Hepatocyte (in vitro differentiated cells): ENCODE measurements at regions not wholly inside any gene's neighbourhood (a gene's known extent, or its start where the extent isn't known, plus 50 kb on each side); places are given as distances from the start of the nearest gene placed in this dataset.

ENCODE experiments used
- DNase-seq: peaks from one replicate; pipeline ENCODE4 v3.0.0-alpha.2; 2016; ENCODE audit warnings: low spot score
- H2AFZ ChIP-seq: fragments of 200-600 bp; sonication (generic); 2 replicates; pipeline ENCODE4 v1.6.0; 2016; ENCODE audit warnings: antibody characterized with exemption, mild to moderate bottlenecking
- H3K27ac ChIP-seq: fragments of 200-600 bp; sonication (generic); 2 replicates; pipeline ENCODE4 v1.5.1; 2016; ENCODE audit warnings: mild to moderate bottlenecking
- H3K27me3 ChIP-seq: fragments of 200-600 bp; sonication (generic); 2 replicates; pipeline ENCODE4 v1.6.1; 2016
- H3K36me3 ChIP-seq: fragments of 200-600 bp; sonication (generic); replicated peaks from 2 replicates; pipeline ENCODE4 v1.5.1; 2016; ENCODE audit warnings: low read depth; ENCODE audit not compliant: insufficient read depth
- H3K4me1 ChIP-seq: fragments of 200-600 bp; sonication (generic); 2 replicates; pipeline ENCODE4 v1.5.1; 2016; ENCODE audit warnings: mild to moderate bottlenecking, moderate library complexity; ENCODE audit not compliant: insufficient read depth
- H3K4me2 ChIP-seq: fragments of 200-600 bp; sonication (generic); 2 replicates; pipeline ENCODE4 v1.6.0; 2016
- H3K4me3 ChIP-seq: fragments of 200-600 bp; sonication (generic); 2 replicates; pipeline ENCODE4 v1.5.1; 2016; ENCODE audit warnings: mild to moderate bottlenecking
- H3K79me2 ChIP-seq: fragments of 200-600 bp; sonication (generic); 2 replicates; pipeline ENCODE4 v1.6.0; 2017; ENCODE audit warnings: mild to moderate bottlenecking
- H3K9me2 ChIP-seq: fragments of 200-600 bp; sonication (generic); replicated peaks from 2 replicates; pipeline ENCODE4 v1.6.0; 2017; ENCODE audit warnings: mild to moderate bottlenecking; ENCODE audit not compliant: insufficient read depth
- H3K9me3 ChIP-seq: fragments of 200-600 bp; sonication (generic); 2 replicates; pipeline ENCODE4 v1.5.1; 2016; ENCODE audit warnings: low read depth, mild to moderate bottlenecking
- H4K20me1 ChIP-seq: fragments of 200-600 bp; sonication (generic); 2 replicates; pipeline ENCODE4 v1.6.0; 2016; ENCODE audit warnings: mild to moderate bottlenecking; ENCODE audit not compliant: insufficient read depth, poor library complexity, severe bottlenecking
- CTCF ChIP-seq: fragments of 200-600 bp; sonication (generic); IDR thresholded peaks from 2 replicates; pipeline ENCODE4 v1.5.1; 2016; ENCODE audit warnings: antibody characterized with exemption, mild to moderate bottlenecking; ENCODE audit not compliant: poor library complexity
- EZH2 ChIP-seq: fragments of 200-600 bp; sonication (generic); IDR thresholded peaks from 2 replicates; pipeline ENCODE4 v1.6.1; 2016; ENCODE audit warnings: antibody characterized with exemption, mild to moderate bottlenecking, borderline replicate concordance
- EZH2phosphoT487 ChIP-seq: fragments of 200-600 bp; sonication (generic); IDR thresholded peaks from one replicate; pipeline ENCODE4 v1.6.1; 2018; ENCODE audit warnings: antibody characterized with exemption, mild to moderate bottlenecking, low read depth, moderate library complexity; ENCODE audit not compliant: unreplicated experiment, severe bottlenecking
- WGBS: methylation state at CpG from one replicate; pipeline ENCODE4 v1.1.6; 2016; ENCODE audit warnings: low lambda C conversion rate; ENCODE audit errors: missing lambda C conversion rate; 5-methylcytosine and 5-hydroxymethylcytosine counted together

GRCh38 chr22:47736186-47737034 lies 974.0 kb downstream of the TBC1D22A start:
- H3K27me3 ChIP-seq, result no peaks in the 10 kb centered on the region
- no peak overlapping the region for H2AFZ ChIP-seq
- H3K79me2 ChIP-seq, result no peaks in the 10 kb centered on the region
- H3K9me3 ChIP-seq, result no peaks in the 10 kb centered on the region
- H3K4me2 ChIP-seq, result no peak overlapping the region
- WGBS, result 79% methylated on average over 15 of the region's 15 CpGs
- no peaks in the 10 kb centered on the region for H3K36me3 ChIP-seq
- no peak for DNase-seq
- H3K9me2 ChIP-seq, result no peaks in the 10 kb centered on the region
- H3K4me1 ChIP-seq, result no peaks in the 10 kb centered on the region
- TF ChIP-seq CTCF (no peak), EZH2 (no peak), EZH2phosphoT487 (no peak)
- no peak overlapping the region for H3K27ac ChIP-seq
- H4K20me1 ChIP-seq, result no peaks in the 10 kb centered on the region
- H3K4me3 ChIP-seq, result no peak overlapping the region

- no peak overlapping the region for H3K27ac ChIP-seq
- H3K9me3 ChIP-seq, result no peaks in the 10 kb centered on the region
- no peak for DNase-seq
- no peaks in the 10 kb centered on the region for H3K9me2 ChIP-seq
- no peaks in the 10 kb centered on the region for H3K4me1 ChIP-seq
- no peaks in the 10 kb centered on the region for H3K27me3 ChIP-seq
- 94% methylated on average over 7 of the region's 7 CpGs for WGBS
- no peaks in the 10 kb centered on the region for H3K36me3 ChIP-seq
- TF ChIP-seq EZH2 (no peak), CTCF (no peak), EZH2phosphoT487 (no peak)
- H3K4me3 ChIP-seq, result no peak overlapping the region
- H2AFZ ChIP-seq, result no peak overlapping the region
- H4K20me1 ChIP-seq, result no peaks in the 10 kb centered on the region
- H3K4me2 ChIP-seq, result no peak overlapping the region
- no peaks in the 10 kb centered on the region for H3K79me2 ChIP-seq
Observed at GRCh38 chr22:47734511-47734910, 972.1 kb downstream of the TBC1D22A start.

DNA sequence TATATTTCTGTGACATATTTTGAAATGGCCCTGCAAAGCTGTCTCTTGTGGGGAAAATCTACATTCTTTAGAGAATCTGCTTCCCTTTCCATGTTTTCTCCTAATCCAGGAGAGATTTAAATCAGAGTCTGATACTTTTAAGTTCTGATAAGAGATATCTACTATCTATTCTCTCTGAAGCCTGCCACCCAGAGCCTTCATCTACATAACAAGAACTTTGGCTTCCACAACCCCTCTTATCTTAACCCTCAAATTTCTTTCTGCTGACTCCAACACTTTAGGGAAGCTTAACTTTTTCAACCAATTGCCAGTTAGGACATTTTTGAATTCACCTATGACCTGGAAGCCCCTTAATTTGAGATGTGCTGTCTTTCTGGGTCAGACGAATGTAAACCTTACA lies 965.2 kb downstream of the TBC1D22A start:
- Histone ChIP-seq H3K9me2 (no peaks in the 10 kb centered on the region), H3K79me2 (no peaks in the 10 kb centered on the region), H3K4me3 (no peak overlapping the region), H3K27me3 (no peaks in the 10 kb centered on the region), H3K36me3 (no peaks in the 10 kb centered on the region), H3K4me2 (no peak overlapping the region), H3K27ac (no peak overlapping the region), H2AFZ (no peak overlapping the region), H3K9me3 (no peaks in the 10 kb centered on the region), H3K4me1 (no peaks in the 10 kb centered on the region), H4K20me1 (no peaks in the 10 kb centered on the region)
- no peak for DNase-seq
- TF ChIP-seq EZH2, result no peak
- TF ChIP-seq EZH2phosphoT487, result no peak
- TF ChIP-seq CTCF, result no peak
- 30% methylated on average over 1 of the region's 1 CpG for WGBS
